DND-41 (cell line): ENCODE measurements at regions not wholly inside any gene's neighbourhood (a gene's known extent, or its start where the extent isn't known, plus 50 kb on each side); places are given as distances from the start of the nearest gene placed in this dataset.

ENCODE experiments used
- ATAC-seq: fragments of 200-7000 bp; cut with Tn5 transposase; 3 replicates; pipeline ENCODE4 v1.9.1; 2021; ENCODE audit warnings: low read depth; ENCODE audit not compliant: insufficient read depth
- DNase-seq: peaks from one replicate; pipeline ENCODE4 v3.0.0-alpha.2; 2020
- H2AFZ ChIP-seq: 2 replicates; pipeline ENCODE4 v1.6.0; 2012; ENCODE audit warnings: low read depth, low read length
- H3K27ac ChIP-seq: 2 replicates; pipeline ENCODE4 v1.5.1; 2012; ENCODE audit warnings: low read length, inconsistent platforms
- H3K27me3 ChIP-seq: fragments of 200-600 bp; sonication (generic); 2 replicates; pipeline ENCODE4 v1.6.0; 2012; ENCODE audit warnings: low read length, mild to moderate bottlenecking, inconsistent platforms; ENCODE audit not compliant: insufficient read depth, poor library complexity
- H3K36me3 ChIP-seq: 2 replicates; pipeline ENCODE4 v1.5.1; 2012; ENCODE audit warnings: low read length, inconsistent platforms; ENCODE audit not compliant: insufficient read depth
- H3K4me1 ChIP-seq: 2 replicates; pipeline ENCODE4 v1.5.1; 2012; ENCODE audit warnings: mild to moderate bottlenecking, low read length; ENCODE audit not compliant: insufficient read depth
- H3K4me2 ChIP-seq: 2 replicates; pipeline ENCODE4 v1.6.0; 2012; ENCODE audit warnings: mild to moderate bottlenecking, moderate library complexity, low read length, inconsistent platforms; ENCODE audit not compliant: insufficient read depth
- H3K4me3 ChIP-seq, 2 experiments: fragments of 200-600 bp in 1 of 2; shearing (Covaris generic) in 1 of 2; 2 replicates each; pipeline ENCODE4 v1.5.1; 2012 to 2016; ENCODE audit warnings: inconsistent platforms in 2 of 2, low read length in 2 of 2, mild to moderate bottlenecking in 2 of 2, low read depth in 1 of 2, moderate library complexity in 1 of 2
- H3K79me2 ChIP-seq: 2 replicates; pipeline ENCODE4 v1.6.0; 2012; ENCODE audit warnings: low read length, inconsistent platforms; ENCODE audit not compliant: insufficient read depth
- H3K9ac ChIP-seq: 2 replicates; pipeline ENCODE4 v1.6.0; 2012; ENCODE audit warnings: low read depth, mild to moderate bottlenecking, inconsistent platforms, low read length, moderate library complexity
- H3K9me3 ChIP-seq: 2 replicates; pipeline ENCODE4 v1.5.1; 2012; ENCODE audit warnings: low read length, moderate library complexity, mild to moderate bottlenecking, inconsistent platforms; ENCODE audit not compliant: insufficient read depth, severe bottlenecking
- H4K20me1 ChIP-seq: 2 replicates; pipeline ENCODE4 v1.6.0; 2012; ENCODE audit warnings: low read length; ENCODE audit not compliant: insufficient read depth
- CTCF ChIP-seq: IDR thresholded peaks from 2 replicates; pipeline ENCODE4 v1.5.1; 2012; ENCODE audit warnings: borderline replicate concordance, low read length, moderate library complexity, mild to moderate bottlenecking; ENCODE audit not compliant: poor library complexity, severe bottlenecking; ENCODE audit errors: extremely low read depth
- EZH2 ChIP-seq: IDR thresholded peaks from 3 replicates; pipeline ENCODE4 v1.6.1; 2012; ENCODE audit warnings: borderline replicate concordance, low read depth, mild to moderate bottlenecking, moderate library complexity, low read length, inconsistent platforms; ENCODE audit not compliant: severe bottlenecking

- Histone ChIP-seq H3K9me3 (no peaks in the 10 kb centered on the region), H3K4me3 (no peak overlapping the region), H4K20me1 (no peaks in the 10 kb centered on the region), H3K27me3 (no peaks in the 10 kb centered on the region), H3K4me1 (no peaks in the 10 kb centered on the region), H3K27ac (no peak overlapping the region), H3K9ac (no peak overlapping the region), H2AFZ (no peak overlapping the region), H3K79me2 (no peaks in the 10 kb centered on the region), H3K36me3 (no peaks in the 10 kb centered on the region), H3K4me2 (no peak overlapping the region)
- ATAC-seq (no peak), DNase-seq (no peak)
- no peak for TF ChIP-seq EZH2
- TF ChIP-seq CTCF: no peak
Observed at GRCh38 chr9:25562101-25562500, 116.1 kb downstream of the TUSC1 start.

- no peak for TF ChIP-seq EZH2
- H3K79me2 ChIP-seq: no peaks in the 10 kb centered on the region
- no peaks in the 10 kb centered on the region for H3K27me3 ChIP-seq
- no peaks in the 10 kb centered on the region for H3K4me1 ChIP-seq
- no peak overlapping the region for H2AFZ ChIP-seq
- DNase-seq: no peak
- H3K36me3 ChIP-seq: no peaks in the 10 kb centered on the region
- H3K4me2 ChIP-seq: no peak overlapping the region
- H3K9ac ChIP-seq: no peak overlapping the region
- no peaks in the 10 kb centered on the region for H4K20me1 ChIP-seq
- H3K4me3 ChIP-seq: no peak overlapping the region
- no peak for ATAC-seq
- no peaks in the 10 kb centered on the region for H3K9me3 ChIP-seq
- no peak overlapping the region for H3K27ac ChIP-seq
Observed at GRCh38 chr9:25557645-25558300, 120.5 kb downstream of the TUSC1 start.

GRCh38 chr9:25556540-25556939 is 121.7 kb downstream of the TUSC1 start:
- no peaks in the 10 kb centered on the region for H4K20me1 ChIP-seq
- no peak overlapping the region for H3K9ac ChIP-seq
- no peaks in the 10 kb centered on the region for H3K4me1 ChIP-seq
- no peaks in the 10 kb centered on the region for H3K36me3 ChIP-seq
- H2AFZ ChIP-seq: no peak overlapping the region
- TF ChIP-seq CTCF (no peak), EZH2 (no peak)
- H3K4me2 ChIP-seq: no peak overlapping the region
- no peaks in the 10 kb centered on the region for H3K9me3 ChIP-seq
- no peaks in the 10 kb centered on the region for H3K27me3 ChIP-seq
- no peak for ATAC-seq
- H3K79me2 ChIP-seq: no peaks in the 10 kb centered on the region
- DNase-seq: no peak
- H3K27ac ChIP-seq: no peak overlapping the region
- H3K4me3 ChIP-seq: no peak overlapping the region

- no peak overlapping the region for H3K27ac ChIP-seq
- H2AFZ ChIP-seq: no peak overlapping the region
- TF ChIP-seq CTCF (no peak), EZH2 (no peak)
- H4K20me1 ChIP-seq: no peaks in the 10 kb centered on the region
- DNase-seq (no peak), ATAC-seq (no peak)
- no peaks in the 10 kb centered on the region for H3K9me3 ChIP-seq
- no peaks in the 10 kb centered on the region for H3K36me3 ChIP-seq
- no peak overlapping the region for H3K9ac ChIP-seq
- no peak overlapping the region for H3K4me3 ChIP-seq
- no peaks in the 10 kb centered on the region for H3K79me2 ChIP-seq
- no peak overlapping the region for H3K4me2 ChIP-seq
- no peaks in the 10 kb centered on the region for H3K4me1 ChIP-seq
- H3K27me3 ChIP-seq: no peaks in the 10 kb centered on the region
Observed at GRCh38 chr9:25548847-25549246, 129.4 kb downstream of the TUSC1 start.
